ENCODE measurements at regions not wholly inside any gene's neighbourhood (a gene's known extent, or its start where the extent isn't known, plus 50 kb on each side); places are given as distances from the start of the nearest gene placed in this dataset.

DNA sequence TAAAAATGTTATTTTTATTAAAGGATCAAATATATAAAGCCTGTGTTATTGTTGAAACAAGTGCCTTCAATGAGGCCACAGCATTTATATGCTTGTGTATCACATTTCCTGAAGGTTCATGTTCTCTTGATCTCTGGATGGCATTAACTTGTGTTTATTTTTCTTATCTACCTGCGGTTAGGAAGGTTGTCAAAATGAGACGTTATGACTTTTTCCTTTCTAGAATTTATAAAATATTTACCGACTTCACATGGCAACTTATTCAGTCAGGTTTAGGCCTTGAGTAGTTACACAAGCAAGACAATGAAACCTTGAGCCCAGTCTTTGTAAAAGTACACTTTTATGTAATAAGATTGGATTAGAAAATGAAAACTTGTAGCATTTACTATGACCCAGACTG is 196.4 kb upstream of the ACVR2A start:
- H3K27me3 ChIP-seq (ENCODE audit: insufficient read depth, low read depth, severe bottlenecking) = no peaks in the 10 kb centered on the region
- H3K36me3 ChIP-seq = no peaks in the 10 kb centered on the region
- TF ChIP-seq, protein P1, sequence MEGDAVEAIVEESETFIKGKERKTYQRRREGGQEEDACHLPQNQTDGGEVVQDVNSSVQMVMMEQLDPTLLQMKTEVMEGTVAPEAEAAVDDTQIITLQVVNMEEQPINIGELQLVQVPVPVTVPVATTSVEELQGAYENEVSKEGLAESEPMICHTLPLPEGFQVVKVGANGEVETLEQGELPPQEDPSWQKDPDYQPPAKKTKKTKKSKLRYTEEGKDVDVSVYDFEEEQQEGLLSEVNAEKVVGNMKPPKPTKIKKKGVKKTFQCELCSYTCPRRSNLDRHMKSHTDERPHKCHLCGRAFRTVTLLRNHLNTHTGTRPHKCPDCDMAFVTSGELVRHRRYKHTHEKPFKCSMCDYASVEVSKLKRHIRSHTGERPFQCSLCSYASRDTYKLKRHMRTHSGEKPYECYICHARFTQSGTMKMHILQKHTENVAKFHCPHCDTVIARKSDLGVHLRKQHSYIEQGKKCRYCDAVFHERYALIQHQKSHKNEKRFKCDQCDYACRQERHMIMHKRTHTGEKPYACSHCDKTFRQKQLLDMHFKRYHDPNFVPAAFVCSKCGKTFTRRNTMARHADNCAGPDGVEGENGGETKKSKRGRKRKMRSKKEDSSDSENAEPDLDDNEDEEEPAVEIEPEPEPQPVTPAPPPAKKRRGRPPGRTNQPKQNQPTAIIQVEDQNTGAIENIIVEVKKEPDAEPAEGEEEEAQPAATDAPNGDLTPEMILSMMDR (IDR thresholded peaks at IDR 0.05; ENCODE audit: low read depth, low read length) = no peak
- no peak overlapping the region for H3K27ac ChIP-seq
- no peak overlapping the region for H3K4me3 ChIP-seq (ENCODE audit: low read depth, low read length)
- H3K9me3 ChIP-seq (ENCODE audit: severe bottlenecking) = no peaks in the 10 kb centered on the region
- DNase-seq = no peak

DNA sequence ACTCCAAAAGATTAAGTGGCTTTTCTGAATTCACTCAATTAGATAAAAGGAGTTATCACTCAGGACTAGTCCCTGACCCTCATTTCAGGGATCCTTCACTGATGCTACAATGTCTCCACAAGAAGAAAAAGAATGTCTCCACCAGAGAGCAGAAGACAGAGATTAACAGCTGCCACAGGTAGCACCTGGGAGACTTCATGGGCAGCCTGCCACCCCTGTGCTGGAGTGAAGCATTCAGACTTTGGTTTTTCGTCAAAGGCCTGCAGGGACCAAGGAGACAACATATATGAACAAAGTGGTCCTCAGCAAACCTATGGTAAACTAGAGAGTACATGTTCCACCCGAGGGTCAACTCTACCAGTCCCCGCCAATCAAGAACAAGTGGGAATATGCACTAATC is 197.0 kb upstream of the ACVR2A start:
- no peak overlapping the region for H3K27ac ChIP-seq
- H3K27me3 ChIP-seq (ENCODE audit: insufficient read depth, low read depth, severe bottlenecking) = no peaks in the 10 kb centered on the region
- TF ChIP-seq, protein P1 (IDR thresholded peaks at IDR 0.05; ENCODE audit: low read depth, low read length) = no peak
- no peaks in the 10 kb centered on the region for H3K9me3 ChIP-seq (ENCODE audit: severe bottlenecking)
- H3K36me3 ChIP-seq = no peaks in the 10 kb centered on the region
- no peak for DNase-seq
- H3K4me3 ChIP-seq (ENCODE audit: low read depth, low read length) = no peak overlapping the region

DNA sequence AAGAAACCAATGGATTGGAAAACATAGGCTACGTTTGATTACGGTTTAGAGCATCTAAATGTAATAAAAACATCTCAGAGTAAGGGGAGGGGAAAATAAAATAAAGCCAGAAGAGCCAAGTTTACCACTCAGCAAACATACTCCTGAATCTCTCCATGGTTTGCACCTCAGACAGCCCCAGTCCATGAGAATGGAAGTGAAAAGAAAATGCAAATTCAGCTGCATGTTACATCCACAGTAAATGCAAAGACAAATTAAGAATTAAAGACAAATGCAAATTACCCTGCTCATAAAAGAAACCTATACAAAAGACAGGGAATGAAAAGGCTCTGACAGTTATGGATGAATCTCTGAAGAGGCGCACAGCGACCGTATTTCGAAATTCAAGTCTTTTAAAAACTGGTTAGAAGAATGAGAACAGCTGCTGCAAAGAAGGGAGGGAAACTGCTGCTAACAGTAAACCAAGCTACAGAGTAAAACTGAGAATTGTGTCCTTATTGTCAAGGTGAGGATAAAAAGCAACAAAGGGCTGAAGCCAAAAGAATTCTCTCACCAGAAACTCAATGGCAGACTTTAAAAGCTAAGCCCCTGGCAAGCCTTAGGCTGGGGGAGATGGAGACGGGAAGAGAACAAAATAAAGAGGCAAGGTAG is 197.9 kb upstream of the ACVR2A start:
- Histone ChIP-seq H3K27ac (no peak overlapping the region), H3K4me3 (ENCODE audit: low read depth, low read length) (no peak overlapping the region)
- TF ChIP-seq, protein P1 (IDR thresholded peaks at IDR 0.05; ENCODE audit: low read depth, low read length) = no peak

DNA sequence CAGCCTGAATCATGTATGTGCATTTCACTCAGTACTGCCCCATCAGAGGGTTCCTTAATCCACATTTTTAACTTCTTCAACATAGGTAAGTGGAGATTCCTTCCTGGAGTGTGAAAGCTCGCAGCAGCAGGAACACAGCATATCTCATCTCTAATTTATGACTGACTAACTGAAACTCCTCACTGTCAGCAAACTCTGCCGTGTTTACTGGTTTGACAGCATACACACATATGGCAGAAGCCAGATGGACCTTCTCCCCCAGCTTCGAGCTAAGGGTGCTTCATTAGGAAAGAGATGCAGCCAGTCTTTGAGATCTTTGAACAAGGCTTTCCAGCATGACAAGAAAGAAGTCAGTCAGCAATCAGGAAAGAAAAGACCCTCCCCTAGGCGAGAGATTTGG is 200.3 kb upstream of the ACVR2A start:
- H3K4me3 ChIP-seq (ENCODE audit: low read depth, low read length) = peak overlapping the region; percentile 25
- DNase-seq = peak; percentile 27
- H3K36me3 ChIP-seq = no peaks in the 10 kb centered on the region
- H3K27ac ChIP-seq = 0 out of 2 replicates have a peak overlapping the region, but pooled peaks have one; percentile 1
- TF ChIP-seq, protein P1 (IDR thresholded peaks at IDR 0.05; ENCODE audit: low read depth, low read length) = no peak
- H3K9me3 ChIP-seq (ENCODE audit: severe bottlenecking) = no peaks in the 10 kb centered on the region
- H3K27me3 ChIP-seq (ENCODE audit: insufficient read depth, low read depth, severe bottlenecking) = no peaks in the 10 kb centered on the region

More for the DNA sequence above, 197.9 kb upstream of the ACVR2A start:
- Histone ChIP-seq H3K36me3 (no peaks in the 10 kb centered on the region), H3K27me3 (ENCODE audit: insufficient read depth, low read depth, severe bottlenecking) (no peaks in the 10 kb centered on the region), H3K9me3 (ENCODE audit: severe bottlenecking) (no peaks in the 10 kb centered on the region)
- no peak for DNase-seq

GRCh38 chr2:147642765-147643164 is 202.1 kb upstream of the ACVR2A start:
- Histone ChIP-seq H3K27me3 (ENCODE audit: insufficient read depth, low read depth, severe bottlenecking) (no peaks in the 10 kb centered on the region), H3K27ac (no peak overlapping the region), H3K9me3 (ENCODE audit: severe bottlenecking) (no peaks in the 10 kb centered on the region), H3K36me3 (no peaks in the 10 kb centered on the region), H3K4me3 (ENCODE audit: low read depth, low read length) (no peak overlapping the region)
- no peak for DNase-seq
- TF ChIP-seq, protein P1 (IDR thresholded peaks at IDR 0.05; ENCODE audit: low read depth, low read length) = no peak

GRCh38 chr2:147641651-147642050 is 203.2 kb upstream of the ACVR2A start:
- Histone ChIP-seq H3K36me3 (no peaks in the 10 kb centered on the region), H3K4me3 (ENCODE audit: low read depth, low read length) (no peak overlapping the region), H3K27me3 (ENCODE audit: insufficient read depth, low read depth, severe bottlenecking) (no peaks in the 10 kb centered on the region), H3K9me3 (ENCODE audit: severe bottlenecking) (no peaks in the 10 kb centered on the region), H3K27ac (no peak overlapping the region)
- TF ChIP-seq, protein P1 (IDR thresholded peaks at IDR 0.05; ENCODE audit: low read depth, low read length) = no peak
- no peak for DNase-seq

Data from WERI-Rb-1 (cell line).